ENCODE measurements at regions not wholly inside any gene's neighbourhood (a gene's known extent, or its start where the extent isn't known, plus 50 kb on each side); places are given as distances from the start of the nearest gene placed in this dataset.

DNA sequence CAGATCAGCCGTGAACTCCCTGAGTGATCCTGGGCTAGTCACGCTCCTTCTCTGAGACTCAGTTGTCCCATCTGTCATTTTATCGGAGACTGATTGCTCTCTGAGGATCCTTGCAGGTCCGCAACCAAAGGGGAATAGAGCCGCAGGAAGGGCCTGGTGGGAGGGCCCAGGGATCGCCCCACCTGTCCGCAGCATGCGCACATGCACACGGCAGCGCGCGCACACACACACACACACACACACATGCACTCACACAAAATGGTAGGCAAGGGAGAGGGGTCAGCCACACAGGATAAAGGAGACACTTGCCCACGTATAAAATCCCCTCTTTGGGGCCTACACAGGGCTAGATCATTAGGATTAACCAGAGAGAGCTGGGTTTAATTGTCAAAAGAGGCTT, 95.6 kb upstream of the FOXP4 start:
- no peak for DNase-seq (ENCODE audit: low spot score)

DNA sequence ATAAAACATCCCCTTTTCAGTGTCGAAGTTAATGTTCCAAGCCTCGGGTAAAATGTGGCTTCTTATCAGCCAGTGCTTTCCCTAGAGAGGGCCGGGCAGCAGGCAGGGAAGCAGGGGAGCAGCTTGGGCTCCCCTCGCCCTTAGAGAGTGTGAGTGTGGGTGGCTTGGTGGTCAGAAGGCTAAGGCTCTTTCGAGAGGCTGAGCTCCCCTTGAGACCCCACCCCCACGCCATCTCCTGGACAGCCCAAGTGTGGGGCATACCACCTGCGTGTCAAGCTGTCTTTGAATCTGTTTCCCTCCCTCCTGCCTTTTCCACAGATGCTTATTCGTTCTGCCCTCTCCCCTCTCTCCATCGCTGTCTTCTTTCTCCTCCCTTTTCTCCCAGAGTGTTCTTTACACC, 95.1 kb upstream of the FOXP4 start:
- peak; percentile 10 for DNase-seq (ENCODE audit: low spot score)

DNA sequence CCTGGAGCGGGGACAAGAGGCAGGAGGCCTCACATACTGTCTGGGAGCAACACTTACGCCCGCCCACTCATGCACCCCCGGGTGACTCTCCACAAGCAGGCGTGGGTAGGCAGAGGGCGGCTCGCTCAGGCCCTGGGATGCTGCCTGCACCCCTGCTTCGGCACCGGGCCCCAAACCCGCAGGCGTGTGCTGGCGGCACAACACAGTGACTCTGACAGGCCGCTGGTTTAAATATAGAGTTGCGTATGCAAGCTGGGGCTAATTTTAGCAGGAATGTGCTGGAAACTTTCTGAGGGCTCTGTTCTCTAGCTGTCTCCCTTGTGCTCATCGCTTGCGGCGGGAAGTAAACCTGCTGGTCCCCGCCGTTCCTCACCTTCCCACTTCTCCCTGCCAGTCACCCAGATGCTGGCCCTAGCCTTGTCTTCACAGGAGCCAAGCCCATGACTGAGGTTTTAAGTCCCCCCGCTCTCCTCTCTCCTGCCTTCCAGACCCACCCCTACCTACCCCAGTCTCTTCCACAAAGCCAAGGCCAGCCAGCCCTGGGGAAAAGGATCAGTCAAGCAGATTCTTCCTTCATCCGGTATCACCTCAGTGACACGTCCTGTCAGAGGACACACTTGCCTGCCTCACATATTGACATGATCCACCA, 94.5 kb upstream of the FOXP4 start:
- DNase-seq (ENCODE audit: low spot score), result no peak

DNA sequence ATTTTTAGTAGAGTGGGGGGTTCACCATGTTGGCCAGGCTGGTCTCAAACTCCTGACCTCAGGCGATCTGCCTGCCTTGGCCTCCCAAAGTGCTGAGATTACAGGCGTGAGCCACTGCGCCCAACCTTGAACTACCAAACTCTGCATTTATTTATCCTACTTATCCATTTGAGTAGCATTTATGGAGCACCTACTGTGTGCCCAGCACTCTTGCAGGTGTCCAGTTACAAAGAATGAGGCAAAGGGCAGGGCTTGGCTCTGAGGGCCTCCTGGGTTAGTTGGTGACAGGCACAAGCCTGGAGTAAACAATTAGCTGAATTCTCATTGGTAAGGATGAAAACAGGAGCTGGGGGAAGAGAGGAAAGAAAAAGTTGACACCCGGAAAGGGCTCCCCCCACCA, 93.4 kb upstream of the FOXP4 start:
- no peak for DNase-seq (ENCODE audit: low spot score)

DNA sequence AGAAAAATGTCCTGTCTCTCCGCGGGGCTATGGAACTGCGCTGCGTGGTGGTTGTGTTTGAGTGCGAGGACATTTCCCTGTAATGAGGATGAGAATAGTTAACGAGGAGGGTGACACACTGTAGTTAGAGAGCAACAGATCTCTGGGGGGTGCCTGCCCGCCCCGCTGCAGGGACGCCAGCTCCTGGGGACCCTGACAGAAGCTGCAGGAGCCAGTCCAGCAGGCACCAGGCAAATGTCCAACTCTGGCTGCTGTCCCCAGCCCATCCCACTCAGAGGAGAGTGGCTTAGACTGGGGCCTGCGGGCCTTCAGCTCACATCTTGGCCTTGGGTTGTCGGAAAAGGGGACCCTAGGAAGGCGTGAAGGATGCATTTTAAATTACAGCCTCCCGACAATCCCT, 92.9 kb upstream of the FOXP4 start:
- DNase-seq (ENCODE audit: low spot score), result no peak

DNA sequence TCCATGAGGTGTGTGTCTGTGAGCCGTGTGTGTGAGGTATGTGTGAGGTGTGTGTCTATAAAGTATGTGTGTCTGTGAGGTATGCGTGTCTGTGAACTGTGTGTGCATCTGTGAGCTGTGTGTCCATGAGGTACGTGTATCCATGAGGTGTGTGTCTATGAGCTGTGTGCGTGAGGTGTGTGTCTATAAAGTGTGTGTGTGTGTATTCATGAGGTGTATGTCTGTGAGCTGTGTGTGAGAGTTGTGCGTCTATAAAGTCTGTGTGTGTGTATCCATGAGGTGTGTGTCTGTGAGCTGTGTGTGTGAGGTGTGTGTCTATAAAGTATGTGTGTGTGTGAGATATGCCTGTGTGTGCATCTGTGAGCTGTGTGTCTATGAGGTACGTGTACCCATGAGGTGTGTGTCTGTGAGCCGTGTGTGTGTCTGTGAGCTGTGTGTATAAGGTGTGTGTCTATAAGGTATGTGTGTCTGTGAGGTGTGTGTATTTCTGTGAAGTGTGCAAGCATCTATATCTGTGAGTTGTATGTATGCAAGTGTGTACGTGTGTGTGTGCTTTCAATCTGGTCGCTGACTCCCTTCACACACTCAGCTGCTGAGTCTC, 91.9 kb upstream of the FOXP4 start:
- no peak for DNase-seq (ENCODE audit: low spot score)

DNA sequence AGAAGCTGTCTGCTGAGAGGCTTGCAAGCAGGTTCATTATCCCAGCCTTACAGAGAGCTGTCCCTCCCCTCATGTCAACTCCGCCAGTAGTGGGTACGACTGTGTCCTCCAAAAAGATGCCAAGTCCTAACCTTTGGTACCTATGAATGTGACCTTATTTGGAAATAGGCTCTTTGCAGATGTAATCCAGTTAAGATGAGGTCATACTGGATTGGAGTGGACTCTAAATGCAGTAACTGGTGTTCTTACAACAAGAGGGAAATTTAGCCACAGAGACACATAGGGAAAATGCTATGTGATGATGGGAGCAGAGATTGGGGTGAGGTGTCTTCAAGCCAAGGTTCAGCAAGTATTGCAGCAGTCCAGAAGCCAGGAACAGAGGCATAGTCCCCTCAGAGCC, 90.8 kb upstream of the FOXP4 start:
- no peak for DNase-seq (ENCODE audit: low spot score)

DNA sequence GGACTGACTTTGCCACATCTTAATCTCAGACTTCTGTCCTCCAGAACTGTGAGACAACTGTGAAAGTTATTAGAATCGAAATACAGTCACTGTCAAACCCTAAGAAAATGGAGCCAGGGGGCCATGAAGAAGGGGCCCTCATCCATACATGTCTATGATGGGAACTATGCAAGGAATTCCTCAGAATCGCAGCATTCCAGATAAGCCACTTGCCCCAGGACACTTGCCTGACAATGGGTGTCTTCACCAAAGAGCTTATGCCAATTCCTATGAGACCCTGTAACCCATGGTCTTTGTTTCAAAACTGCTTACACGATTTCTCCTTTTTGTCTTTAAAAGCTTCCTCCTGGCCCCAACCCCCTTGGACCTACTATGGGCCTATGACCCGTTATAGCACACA, 90.4 kb upstream of the FOXP4 start:
- no peak for DNase-seq (ENCODE audit: low spot score)

DNA sequence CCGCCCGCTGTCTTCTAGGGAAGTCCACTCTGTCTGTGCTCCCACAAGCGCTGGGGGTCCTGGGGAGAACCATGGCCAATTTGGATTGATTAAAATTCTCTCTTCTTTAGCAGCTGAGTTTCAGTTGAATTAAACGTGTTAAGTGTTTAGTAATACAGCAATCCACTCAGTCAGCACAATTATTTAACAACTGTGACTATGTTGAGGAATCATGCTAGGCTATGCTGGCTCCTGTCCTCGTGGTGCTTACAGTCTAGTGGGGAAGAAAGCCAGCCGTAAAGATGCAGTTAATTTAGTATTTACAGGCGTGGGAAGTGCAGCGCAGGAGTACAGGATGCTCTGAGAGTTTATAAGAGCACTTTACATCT, 88.9 kb upstream of the FOXP4 start:
- DNase-seq (ENCODE audit: low spot score), result no peak

DNA sequence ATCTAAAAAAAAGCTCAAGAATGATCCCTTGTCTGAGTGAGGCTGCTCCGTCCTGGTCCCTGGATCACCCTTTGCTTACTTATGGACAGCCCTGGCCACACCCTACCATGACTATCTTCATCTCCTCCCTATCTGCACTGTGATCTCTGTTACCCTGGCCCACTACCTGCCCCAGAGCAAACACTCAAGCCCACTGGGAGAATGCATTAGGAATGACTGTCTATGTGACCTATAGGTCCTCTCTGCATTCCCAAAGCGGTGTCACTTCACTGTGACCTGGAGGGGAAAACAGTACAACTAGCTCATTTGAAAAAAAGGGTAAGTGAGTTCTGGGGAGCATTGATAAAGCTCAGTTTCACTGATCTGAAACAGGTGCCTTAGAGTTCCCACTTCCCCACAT, 86.4 kb upstream of the FOXP4 start:
- DNase-seq (ENCODE audit: low spot score), result no peak

DNA sequence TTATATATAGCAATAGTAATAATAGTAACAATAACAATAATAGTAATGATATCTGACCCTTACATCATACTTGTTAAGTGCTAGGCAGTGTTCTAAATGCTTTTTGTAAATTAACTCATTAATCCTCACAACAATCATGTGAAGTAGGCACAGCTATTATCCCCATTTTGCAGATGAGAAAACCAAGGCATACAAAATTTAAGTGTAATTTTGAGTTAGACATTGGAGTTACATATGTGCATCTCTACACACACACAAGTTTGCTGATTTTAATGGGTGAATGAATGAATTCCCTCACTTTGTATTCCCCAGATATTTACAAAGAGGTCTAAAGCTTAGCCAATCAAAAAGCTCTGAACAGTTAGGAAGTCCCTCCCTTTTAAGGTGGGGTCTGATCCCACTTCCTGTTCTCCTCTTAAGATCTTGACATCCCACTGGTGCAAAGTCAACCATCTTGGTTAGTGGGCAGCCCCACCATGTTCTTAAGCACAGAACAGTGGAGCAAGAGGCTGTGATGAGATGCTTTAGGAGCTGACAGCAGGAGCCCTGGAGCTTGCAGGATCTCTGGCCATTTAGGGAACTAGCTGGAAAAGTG, 85.3 kb upstream of the FOXP4 start:
- no peak for DNase-seq (ENCODE audit: low spot score)

DNA sequence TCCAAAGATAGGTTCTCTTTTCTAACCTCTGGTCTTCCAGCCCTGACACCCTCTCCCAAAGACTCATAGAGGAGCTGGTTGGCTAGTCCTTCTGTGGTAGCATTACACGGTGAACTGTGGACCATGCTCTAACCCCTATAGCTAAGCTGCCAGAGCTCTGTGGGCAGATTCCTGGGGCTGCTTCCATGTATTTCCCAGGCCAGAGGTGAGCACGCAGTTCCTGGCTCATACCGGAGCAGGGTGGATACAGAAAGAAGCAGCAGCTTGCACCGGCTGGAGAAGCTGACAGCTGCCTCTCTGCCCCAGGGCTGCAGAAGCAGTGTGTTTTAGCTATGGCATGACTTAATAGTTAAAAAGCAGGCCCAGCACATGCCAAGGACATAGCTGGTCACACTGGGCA, 84.1 kb upstream of the FOXP4 start:
- DNase-seq (ENCODE audit: low spot score), result no peak

DNA sequence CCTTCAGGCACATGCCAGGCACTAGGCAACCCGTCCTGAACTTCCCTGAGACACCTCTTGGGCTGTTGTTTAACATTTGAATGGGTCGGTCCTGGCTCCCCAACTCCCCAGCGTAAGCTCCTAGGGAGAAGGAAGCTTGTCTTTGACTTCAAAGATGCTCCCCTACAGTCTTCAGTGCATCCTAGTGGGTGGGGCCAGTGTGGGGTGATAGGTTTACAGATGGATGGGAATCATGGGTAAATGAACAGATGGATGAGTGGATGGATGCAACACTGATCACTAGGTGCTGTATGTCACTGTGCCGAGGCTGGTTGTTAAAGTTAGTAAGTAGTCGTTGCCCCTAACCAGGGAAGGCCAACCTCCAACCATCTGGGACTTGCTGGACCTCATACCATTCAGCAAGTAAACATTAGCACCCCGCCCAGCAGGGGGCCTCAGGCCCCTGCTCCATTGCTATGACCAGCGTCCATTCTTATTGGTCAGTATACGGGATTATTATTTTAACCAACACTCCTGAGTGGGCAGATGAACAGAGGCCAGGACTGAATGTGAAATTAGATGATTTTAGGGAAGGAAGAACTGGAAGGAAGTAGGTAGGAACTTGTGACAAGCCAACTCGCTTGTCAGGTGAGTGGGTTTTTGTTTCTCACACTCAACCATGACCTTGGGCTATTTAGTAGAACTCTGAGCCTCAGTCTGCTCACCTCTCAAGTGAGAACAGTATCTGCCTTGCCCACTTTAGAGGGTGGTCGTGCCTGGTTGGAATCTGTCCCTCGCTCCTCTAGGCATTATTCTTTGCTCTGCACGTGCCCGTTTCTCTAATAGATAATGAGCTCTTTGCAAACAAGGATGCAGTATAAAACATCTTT, 82.9 kb upstream of the FOXP4 start:
- DNase-seq (ENCODE audit: low spot score), result peak; percentile 16

DNA sequence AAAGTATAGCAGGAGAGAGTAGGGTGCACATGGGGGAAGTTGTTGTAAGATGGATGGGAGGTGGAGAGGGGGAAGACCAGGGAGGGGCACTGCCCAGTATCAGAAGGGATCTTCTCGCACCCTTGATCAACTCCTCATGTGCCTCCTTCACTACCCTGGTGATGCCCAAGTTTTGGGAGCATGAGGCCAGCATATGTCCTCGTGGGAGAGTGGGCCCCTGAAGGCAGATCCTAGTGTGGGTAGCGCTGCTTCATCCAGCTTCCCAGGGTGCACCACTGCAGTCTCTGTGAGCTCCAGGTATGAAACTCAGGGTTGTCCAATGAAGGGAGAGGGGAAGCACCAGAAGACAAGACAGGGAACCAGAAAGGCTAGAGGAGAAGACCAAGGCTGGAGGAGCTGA, 82.2 kb upstream of the FOXP4 start:
- no peak for DNase-seq (ENCODE audit: low spot score)

DNA sequence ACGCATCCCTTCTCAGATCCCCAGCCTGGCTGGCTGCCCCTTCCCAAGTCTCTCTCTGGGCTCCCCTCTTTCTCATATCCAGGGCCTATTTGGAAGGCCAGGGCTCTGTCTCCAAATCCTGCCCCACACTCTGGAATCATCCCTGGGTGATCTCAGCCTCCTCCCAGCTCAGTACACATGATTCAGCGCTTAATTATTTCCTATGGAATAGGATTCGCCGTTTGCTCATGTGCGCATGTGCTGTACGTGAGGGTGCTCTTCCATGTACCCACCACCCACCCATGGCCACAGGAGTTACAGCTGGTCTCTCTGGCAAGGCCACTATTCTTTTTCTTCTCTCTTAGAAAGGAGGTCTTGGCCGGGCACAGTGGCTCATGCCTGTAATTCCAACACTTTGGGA, 81.7 kb upstream of the FOXP4 start:
- DNase-seq (ENCODE audit: low spot score), result no peak

DNA sequence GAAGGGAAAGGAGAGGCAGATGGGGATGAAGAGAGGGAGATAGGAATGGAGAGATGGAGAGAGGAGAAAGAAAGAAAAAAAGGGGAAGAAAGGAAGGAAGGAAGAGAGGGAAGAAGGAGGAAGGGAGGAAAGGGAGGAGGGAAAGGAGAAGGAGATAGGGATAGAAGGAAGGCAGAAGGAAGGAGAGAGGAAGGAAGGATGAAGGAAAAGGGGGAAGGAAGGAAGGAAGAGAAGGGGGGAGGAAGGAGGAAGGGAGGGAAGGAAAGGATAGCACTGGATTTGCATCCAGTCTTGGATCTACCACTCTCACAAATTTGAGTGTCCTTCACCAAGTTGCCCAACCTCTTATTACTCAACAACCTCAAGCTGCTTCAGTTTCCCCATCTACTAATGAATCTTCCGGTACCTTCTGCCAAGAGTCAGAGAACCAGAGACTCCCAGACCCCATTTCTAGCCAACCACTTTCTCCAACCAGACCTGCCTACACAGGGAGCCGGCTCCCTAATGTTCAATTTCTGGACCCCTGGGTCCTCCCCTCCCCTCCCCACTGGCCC, 79.7 kb upstream of the FOXP4 start:
- DNase-seq (ENCODE audit: low spot score), result no peak

DNA sequence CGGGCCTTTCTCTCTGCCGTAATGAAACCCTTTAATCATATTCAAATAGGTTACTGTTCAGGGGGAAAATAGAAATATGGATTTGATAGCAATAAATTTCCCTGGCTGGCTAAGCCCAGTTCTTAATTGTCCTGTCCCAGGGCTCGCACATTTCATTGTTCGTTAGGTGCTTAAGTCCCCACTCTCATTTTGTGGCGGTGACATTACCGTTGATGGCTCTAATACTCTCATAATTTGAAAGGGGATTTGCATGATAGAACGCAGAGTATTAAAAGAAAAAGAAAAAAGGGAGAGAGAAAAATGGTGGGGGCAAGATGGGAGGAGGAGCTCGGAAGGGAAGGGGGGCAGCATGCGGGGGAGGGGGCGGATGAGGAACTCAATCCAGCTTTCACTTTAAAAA, 79.1 kb upstream of the FOXP4 start:
- no peak for DNase-seq (ENCODE audit: low spot score)

DNA sequence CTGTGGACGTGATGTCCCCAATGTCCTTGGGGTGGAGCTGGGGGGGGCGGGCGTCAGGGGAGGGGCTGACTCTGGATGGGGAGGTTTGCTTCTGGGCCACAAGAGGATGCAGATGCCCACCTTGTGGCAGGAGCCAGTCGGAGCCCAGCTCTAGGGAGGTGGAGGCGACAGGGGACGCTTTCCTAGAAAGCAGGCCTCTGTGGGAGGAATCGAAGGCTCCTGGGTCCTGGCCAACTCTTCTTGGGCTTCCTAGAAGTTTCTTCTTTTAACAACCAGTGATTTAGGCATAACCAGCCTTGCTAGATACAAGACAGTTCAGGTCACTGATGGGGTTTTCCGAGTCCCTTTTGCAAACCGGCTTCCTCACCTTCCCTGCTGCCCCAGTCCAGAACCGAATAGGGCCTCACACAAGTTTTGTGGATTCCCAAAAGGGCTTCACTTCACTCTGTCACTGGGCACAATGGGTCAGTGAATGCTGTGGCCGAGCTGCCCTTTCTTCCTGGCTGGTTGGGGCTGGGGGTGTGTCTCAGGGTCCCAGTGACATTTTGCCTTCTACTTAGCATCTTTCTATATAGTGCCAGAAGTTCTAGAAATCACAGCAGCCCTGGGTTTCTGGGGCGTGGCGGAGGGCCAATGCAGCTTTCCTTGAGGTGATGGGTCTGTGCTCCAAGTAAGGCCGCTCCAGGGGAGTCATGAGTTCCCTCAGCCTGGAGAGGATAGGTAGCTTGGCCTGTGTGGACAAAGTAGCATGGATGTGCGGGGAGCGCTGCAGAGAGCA, 78.4 kb upstream of the FOXP4 start:
- DNase-seq (ENCODE audit: low spot score), result no peak

DNA sequence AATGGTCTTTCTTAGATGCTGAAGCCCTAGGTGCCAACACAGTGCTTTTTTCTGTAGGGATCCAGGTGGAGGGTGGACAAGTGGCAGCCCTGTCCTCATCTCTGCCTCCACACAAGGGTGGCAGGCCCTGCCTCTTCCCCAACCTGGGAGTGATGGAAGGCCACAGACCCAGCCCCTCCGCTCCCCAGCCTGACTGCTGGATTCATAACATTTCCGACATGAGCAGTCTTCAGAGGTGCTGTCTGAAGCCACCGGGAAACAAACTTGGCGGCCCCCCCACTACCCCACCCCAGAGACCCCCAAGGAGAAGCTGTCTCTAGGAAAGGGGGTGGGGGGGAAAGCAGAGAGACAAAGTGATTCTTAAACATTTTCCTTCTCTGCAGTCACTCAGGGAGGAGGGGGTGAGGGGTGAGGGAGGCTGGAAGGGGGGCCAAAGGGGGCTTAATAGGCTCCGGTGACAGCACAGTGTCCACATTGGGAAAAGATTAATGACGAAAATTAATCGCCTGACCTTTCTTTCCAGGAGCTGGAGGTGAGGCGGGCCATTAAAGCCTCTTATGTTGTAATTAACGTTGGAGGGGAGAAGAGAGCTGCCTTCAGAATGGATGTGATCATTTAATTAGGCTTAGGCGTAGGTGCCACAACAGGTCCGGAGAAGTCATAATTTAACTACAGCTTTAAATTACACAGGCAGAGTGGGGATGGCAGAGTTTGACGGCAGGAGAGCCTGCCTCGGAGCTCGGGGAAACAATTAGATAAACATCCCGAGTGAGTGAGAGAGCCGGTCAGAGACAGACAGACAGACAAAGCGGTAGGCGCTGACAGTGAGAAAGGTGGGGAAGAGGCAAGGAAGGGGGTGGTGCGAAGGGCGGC, 76.8 kb upstream of the FOXP4 start:
- no peak for DNase-seq (ENCODE audit: low spot score)

DNA sequence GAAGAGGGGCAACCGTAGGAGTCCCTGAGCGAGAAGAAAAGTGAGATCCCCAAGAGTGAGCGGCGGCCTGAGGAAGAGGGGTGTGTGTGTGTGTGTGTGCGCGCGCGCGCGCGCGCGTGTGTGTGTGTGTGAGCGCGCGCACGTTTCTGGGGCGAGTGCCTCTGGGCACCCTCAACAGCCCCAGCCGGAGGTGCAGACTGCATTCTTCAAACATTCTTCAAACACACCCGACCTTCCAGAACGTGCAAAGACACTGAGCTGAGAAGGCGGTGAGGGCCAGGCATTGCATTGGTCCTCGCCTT, 76.2 kb upstream of the FOXP4 start:
- DNase-seq (ENCODE audit: low spot score), result no peak

Measured in cerebellar cortex (tissue), 1 donor.